COR-L47 (cell line): ENCODE measurements at regions not wholly inside any gene's neighbourhood (a gene's known extent, or its start where the extent isn't known, plus 50 kb on each side); places are given as distances from the start of the nearest gene placed in this dataset.

ENCODE experiments used
- DNase-seq: peaks from one replicate; lab custom pipeline; 2025; lab: John Stamatoyannopoulos, UW

DNA sequence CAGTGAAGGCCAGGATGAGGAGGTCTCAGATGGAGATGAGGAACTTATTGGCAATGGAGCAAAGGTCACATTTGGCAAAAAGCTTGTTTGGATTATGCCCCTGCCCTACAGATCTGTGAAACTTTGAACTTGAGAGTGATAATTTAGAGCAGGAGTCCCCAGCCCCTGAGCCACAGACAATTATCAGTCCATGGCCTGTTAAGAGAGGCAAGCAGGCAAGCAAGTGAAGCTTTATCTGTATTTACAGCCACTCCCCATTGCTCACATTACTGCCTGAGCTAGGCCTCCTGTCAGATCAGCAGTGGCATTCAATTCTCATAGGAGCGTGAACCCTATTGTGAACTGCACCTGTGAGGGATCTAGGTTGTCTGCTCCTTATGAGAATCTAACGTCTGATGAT lies 1076.9 kb upstream of the TENM4 start:
- DNase-seq = no peak

DNA sequence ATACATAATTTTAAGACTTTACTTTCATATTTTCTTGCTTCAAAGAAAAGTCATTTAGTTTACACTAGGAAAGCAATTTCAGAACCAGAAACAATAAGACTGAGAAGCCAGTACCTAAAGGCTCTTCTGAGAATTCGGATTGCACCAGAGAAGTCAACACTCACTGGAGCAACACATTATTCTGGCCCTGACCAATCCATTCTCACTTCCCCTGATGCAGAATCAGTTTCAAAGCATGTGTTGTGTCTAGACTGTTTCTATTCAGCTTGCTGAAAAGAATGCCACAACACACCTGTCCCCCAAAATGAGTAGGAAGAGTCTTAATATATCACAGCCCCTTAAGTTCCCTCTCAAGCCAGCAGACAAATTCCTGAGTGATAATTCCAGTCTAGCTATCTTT lies 1074.3 kb upstream of the TENM4 start:
- no peak for DNase-seq

DNA sequence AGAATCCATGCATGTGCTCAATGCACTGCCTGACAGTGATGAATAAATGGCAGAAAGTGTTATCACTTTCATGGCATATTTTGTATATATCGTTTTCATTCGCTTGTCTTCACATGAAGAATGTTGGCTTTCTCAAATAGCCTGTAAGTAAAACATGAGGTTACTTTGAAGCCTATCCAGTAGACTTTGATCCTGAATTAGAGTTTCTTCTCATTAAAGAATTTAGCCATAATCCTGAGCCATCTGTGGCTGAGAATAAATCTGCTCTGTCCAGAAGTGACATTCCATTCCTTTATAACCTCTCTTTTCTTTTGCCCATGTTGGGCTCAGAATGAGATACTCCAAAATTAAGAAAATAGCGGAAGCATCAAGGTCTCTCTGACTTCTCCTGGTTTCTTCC lies 1071.7 kb upstream of the TENM4 start:
- no peak for DNase-seq

DNA sequence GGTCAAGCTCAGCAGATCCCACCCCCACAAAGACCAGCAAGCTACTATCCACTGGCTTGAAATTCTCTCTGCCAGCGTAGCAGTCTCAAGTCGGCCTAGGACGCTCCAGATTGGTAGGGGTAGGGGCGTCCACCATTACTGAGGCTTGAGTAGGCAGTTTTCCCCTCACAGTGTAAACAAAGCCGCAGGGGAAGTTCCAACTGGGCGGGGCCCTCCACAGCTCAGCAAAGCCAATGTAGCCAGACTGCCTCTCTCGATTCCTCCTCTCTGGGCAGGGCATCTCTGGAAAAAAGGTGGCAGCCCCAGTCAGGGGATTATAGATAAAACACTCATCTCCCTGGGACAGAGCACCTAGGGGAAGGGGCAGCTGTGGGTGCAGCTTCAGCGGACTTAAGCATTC lies 1064.9 kb upstream of the TENM4 start:
- no peak for DNase-seq

DNA sequence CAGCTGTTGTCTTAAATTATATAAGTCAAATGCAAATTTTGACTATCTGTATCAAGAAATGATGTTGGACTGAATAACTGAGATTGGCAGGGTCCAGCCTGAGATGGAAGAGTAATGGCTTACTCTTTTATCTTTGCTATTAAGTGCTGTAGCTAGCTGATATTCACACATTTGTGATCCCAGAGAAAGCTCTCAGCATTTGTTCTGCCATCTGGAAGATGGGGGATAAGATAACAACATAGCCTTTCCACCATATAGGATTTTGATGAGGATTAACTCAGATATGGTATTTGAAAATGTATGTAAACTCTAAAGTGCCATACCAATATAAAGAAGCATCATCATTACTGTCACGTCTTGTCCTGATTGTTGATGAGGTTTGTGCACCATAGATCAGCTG lies 1063.2 kb upstream of the TENM4 start:
- DNase-seq = no peak

DNA sequence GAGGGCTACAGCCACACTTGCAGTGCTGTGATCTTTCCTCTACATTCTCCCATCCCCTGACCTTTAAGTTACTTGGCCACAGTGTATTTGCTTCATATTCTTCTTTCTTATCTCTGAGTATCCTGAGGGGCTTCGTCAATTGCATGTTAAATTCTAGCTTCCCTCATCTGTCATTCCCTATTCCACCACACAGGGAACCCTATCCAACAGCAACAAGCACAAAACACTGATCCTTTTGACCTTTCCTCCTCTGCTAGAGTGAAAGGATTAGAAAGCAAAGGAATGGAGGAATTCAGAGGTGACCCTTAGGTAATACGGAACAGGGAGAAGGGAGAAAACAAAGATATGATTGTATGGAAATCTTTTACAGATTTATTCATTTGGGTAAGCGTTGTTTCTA lies 1061.7 kb upstream of the TENM4 start:
- DNase-seq = no peak

DNA sequence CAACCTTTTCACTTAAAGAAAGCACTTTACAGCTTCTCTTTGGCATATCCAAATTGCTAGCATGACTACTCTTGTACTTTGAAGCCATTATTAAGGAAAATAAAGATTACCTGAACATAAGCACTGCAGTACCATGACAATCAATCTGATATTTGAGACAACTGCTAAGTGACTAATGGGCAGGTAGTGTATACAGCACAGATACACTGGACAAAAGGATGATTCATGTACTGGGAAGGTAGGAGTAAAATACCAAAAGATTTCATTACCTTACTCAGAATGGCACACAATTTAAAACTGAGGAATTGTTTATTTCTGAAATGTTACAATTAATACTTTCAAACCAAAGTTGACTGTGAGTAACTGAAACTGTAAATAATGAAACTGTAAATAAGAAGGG lies 1054.3 kb upstream of the TENM4 start:
- no peak for DNase-seq

DNA sequence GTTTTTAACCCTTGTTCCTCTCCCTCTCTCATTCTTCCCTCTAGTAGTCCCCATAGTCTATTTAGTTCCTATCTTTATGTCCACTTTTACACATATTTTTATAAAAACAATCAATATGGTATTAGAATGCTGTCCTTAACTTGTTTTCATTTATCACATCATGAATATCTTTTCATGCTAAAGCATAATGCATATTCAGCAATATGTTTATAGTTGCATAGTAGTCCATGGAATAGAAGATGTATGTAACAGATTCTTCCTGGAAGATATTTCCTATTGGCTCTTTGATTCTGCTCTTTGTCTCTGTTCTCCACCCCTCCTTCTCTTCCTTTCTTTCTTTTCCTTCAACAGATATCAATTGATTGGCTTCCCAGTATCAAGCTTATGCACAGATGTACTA lies 1047.1 kb upstream of the TENM4 start:
- no peak for DNase-seq

DNA sequence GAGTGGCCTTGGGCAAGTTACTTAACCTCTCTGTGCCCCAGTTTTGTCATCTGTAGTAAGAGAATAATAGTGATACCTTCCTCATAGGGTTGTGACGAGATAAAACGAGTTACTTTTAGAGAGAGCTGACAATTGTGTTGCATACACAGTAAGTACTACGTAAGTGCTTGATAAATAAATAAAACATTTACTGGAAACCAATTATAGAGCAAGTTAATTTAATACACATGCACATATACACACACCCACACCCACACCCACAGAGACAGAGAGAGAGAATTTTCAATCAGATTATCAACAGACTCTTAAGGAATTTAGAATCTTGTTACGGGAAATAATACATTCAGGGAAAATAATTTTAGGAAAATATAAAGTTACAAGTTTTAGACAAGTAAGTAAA lies 1045.8 kb upstream of the TENM4 start:
- DNase-seq = no peak

DNA sequence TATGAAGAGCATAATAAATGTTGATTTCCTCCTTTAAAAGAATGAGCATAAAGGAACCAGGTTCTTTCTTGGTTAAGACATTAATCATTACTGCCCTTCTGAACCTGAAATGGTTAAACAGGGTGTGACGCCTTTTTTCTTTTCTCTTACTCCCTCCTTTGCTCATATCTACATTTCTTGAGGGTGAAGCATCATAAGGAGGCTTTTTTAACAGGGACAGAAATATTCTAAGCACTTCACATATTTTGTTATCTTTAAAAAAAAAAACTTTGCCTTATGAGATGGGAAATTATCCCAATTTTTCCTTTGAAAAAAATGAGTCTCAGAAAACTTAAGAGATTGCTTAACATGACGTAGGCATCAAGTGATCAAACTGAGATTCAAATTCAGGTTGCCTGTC lies 1036.3 kb upstream of the TENM4 start:
- DNase-seq = no peak

DNA sequence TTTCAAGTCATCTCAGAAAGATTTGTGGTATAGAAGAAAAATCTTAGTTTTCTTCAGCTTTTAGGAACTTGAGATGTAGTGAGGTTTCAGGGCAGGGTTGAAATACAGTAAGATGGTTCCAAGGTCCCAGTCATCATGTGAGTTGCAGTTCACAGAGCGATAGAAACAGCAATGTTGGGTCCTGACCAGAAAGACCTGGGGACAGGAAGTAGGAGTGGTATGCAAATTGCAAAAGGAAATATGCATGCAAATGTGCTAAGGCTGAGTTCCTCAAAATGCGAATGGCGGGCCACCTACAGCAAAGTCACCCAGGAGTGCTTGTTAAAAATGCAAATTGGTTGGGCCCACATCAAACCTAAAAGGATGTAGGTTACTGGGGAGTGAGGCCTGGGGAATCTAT lies 1032.7 kb upstream of the TENM4 start:
- no peak for DNase-seq

DNA sequence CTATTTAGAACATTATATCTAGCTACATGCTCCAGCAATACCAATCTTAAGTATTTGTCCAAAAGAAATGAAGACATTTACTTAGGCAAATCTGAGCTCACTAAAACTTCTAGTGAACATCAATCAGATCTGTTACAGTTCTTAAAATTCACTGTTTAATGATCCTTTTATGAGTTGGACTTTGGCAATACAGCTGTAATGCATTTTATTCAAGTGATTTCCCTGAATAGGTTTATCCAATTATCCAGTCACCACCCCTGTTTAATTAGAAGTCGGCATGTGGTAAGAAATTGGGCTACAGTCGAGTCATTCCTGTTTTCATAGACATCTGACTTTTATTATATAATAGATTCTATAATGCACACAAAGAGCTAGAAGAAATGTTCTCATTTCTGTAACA lies 1029.0 kb upstream of the TENM4 start:
- no peak for DNase-seq

DNA sequence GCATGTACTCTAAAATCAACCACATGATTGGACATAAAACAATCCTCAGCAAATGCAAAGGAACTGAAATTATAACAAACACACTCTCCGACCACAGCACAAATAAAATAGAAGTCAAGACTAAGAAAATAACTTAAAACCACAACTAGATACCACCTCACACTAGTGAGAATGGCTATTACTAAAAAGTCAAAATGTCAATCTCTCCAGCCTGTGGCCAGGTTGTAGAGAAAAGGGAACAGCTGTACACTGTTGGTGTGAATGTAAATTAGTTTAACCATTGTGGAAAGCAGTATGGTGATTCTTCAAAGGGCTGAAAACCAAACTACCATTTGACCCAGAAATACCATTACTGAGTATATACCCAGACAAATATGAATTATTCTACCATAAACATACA lies 1025.7 kb upstream of the TENM4 start:
- DNase-seq = no peak

DNA sequence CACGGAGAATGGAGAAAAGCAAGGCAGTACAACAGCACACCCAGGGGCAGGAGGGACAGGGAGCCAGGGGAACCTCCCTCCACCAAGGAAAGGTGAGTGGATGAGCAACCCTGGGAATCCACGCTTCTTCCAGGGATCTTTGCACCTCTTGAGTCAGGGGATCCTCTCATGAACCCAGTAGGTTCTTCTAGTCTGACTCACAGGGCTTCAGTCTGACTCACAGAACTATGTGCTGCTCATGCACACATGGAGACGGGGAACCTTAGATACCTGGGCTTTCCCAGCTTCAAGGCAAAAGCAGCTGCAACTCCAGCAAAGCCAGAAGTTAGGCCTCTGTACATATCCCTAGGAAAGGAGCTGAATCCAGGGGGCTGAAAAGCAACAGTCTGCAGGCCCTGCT lies 1021.4 kb upstream of the TENM4 start:
- DNase-seq = no peak

DNA sequence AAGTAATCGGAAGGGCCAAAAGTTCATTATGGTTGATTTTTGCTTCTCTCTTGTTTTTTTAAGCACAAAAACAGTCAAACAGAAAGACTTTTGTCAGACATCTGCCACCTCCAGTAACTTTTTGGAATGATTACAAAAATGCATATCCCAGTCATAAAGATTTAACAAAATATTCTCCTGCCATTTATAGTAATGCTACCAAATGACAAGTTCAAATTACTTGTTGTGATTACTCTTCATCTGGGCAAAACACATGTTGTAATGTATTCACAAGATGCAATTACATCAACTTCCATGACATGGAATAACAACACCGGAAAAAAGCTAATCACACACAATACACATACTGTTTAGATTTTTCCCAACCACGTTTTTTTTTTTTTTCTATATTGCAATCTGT lies 1017.5 kb upstream of the TENM4 start:
- no peak for DNase-seq

DNA sequence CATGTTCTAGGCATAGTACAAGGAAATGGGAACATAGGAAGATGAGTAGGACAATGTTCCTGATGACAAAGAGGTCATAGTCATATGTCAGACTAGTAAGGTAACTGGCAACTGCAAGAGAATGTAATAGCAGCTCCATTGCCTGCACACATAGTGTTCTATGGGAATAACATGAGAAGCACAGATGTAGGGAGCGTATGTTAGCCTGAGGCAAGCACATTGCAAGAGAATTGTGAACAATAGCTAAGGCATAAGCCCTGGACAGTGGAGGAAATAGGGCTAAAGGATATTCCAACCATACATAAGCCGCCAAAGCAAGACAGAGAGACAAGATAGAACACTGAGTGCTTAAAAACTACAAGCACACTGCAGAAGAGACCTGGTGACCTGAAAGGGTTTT lies 1017.0 kb upstream of the TENM4 start:
- DNase-seq = no peak

DNA sequence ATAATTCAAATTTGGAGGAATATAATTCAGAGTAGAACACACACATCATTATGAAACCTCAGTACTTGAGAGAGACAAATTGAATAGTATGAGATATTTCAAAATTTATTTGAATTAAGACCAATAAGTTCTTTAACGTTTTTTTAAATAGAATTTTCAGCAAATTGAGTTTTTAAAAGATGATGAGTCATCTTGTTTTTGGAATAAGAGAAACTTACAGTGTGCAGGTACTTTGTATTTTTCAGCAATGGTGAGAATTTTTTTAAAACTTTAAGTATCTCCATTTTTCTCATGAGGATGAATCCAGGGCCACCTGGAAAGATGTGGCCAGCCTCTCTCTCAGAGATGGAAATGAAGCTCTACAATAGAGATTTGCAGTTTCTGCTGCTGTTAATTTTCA lies 1015.0 kb upstream of the TENM4 start:
- DNase-seq = no peak

DNA sequence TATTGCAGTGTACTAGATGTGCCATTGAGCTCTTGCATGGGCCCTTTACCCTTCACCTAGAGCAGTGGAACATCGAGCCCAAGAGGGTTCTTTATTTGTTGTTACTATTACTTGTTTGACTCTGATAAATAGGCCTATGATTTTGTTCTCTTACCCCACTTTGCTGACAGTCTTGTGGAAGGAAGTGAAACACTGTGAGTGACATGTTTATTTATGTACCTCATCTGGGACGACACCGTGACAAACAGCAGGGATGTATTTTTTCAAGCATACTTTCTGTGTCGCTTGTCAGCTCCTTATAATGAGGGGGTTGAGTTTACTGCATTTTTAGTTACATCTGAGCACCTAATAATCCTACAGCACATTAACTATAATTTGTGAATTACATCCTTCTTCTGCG lies 1010.3 kb upstream of the TENM4 start:
- no peak for DNase-seq

DNA sequence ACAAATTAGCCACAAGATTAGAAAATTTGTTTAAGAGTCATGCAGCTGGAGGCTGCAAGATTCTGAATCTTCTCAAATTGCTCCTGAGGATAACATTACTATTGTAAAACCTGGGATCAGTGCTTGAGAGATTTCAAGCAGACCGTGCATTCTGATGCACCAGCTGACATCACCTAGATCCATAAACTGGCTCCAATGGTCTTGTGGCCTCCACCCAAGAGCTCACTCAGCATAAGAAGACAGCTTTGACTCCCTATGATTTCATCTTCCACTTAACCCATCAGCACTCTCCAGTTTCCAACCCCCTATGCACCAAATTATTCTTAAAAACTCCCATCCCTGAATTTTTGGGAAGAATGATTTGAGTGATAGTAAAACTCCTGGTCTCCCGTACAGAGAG lies 1007.9 kb upstream of the TENM4 start:
- DNase-seq = no peak

DNA sequence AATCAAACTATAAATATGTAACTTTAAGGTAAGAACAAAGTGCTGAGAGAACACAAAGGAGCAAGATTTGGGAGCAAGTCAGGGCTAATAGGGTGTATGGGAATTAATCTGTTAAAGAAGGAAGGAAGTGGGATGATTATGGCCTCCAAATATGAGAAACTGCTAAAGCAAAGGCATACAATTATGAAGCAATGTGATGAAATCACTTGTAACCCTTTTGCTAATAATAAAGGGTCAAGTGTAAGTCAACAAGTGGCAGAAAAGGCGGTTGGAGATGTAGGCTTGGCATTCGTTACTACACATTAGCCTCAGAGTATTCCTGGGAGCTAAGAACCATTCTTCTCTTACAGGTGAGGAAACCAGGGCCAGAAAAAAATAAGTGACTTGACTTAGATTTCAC lies 1002.3 kb upstream of the TENM4 start:
- DNase-seq = no peak

DNA sequence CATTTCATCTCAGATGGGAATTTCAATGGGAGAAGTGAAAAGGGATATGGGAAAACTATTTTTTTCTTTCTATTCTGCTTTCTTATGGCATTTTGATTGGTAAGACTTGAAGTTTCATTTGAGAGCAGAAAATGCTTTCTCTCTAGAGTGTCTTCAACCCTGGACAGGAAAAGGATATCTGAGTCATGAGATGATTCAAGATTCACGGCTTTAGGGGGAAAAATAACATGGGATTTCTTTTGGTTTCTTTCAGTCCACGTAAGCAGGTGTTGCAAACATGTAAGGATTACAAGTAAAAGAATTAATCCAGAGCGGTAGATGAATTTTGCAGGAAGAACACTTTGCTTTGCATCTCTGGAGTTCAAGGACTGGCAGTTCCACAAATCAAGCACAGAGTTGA lies 1001.0 kb upstream of the TENM4 start:
- no peak for DNase-seq

DNA sequence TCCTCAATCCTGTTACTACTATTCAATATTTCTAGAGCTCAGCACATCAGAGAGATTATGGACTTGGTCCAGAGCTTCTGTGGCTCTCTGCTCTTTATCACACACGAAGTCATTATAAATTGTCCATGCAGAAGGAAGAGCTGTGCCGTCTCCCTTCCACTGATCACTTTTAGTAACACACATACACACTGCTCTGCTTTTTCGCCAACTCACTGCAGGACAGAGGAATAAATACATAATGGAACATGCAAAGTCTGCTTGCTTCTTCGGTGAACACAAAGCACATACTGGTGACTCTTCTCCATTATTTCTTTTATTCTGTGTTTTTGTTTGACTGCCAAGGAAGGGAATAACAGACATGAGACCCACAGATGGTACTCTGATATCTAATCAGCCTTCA lies 1000.0 kb upstream of the TENM4 start:
- DNase-seq = no peak

DNA sequence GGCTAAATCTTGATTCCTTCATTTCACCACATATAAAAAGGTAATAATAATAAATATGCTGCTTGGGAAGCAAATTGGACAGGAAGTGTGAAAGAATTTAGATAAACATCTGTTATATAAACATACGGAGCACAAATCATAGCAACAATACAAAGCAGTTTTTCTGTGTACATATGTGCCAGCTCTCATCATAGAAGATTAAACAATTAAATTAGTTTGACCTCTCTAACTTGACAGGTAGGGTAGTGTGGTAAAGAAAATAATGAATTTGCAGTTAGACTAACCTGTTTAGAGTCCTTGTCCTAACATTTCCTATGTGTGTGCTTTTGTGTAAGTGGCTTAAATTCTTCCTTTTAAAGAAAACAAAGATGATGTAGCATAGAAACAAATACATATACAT lies 995.7 kb upstream of the TENM4 start:
- DNase-seq = no peak

DNA sequence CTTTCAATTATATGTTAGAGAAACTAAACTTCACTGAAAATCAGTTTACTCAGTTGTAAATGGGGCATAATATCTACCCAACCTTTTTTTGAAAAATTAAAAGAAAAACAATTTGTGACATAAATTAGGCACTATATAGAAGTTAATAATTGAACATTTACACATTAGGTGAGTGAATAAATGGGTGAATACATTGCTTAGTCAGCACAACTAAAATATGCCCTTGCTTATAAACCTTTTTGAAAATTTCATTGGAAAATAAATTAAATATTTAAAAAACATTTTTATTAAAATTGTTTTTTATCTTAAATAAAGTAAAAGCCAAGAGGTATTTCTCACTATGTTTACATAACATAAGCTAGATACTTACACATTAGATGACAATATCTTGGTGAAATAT lies 994.5 kb upstream of the TENM4 start:
- no peak for DNase-seq

DNA sequence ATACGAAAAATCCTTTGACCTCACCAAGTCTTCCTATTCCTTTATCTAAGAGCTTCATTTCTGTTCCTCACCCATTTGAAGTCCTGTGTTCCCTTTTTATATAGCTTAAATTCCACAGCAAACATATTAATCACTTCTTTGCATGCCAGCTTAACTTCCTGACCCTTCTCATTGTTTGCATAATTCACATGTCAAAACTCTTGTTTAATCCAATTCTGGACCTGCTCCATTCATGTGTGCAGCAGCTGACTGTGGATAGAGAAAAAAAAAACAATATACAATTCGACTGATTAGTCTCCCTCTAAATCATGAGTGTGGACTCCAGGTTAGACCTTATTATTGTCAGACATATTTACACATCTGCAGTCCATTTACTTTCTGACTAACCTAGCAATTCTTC lies 991.2 kb upstream of the TENM4 start:
- DNase-seq = no peak
